H9 (cell line): ENCODE measurements at regions not wholly inside any gene's neighbourhood (a gene's known extent, or its start where the extent isn't known, plus 50 kb on each side); places are given as distances from the start of the nearest gene placed in this dataset.

Experiments
- DNase-seq: peaks from one replicate; pipeline ENCODE4 v3.0.0-alpha.2; 2017
- H2AFZ ChIP-seq: one replicate; pipeline ENCODE4 v1.6.1; 2013; ENCODE audit warnings: mild to moderate bottlenecking, low read length, control low read depth, moderate library complexity
- H2AK5ac ChIP-seq: 2 replicates; pipeline ENCODE4 v1.6.1; 2013; ENCODE audit warnings: low read length, control low read depth, mixed read lengths; ENCODE audit not compliant: insufficient read length
- H2BK120ac ChIP-seq: one replicate; pipeline ENCODE4 v1.6.1; 2013; ENCODE audit warnings: low read depth, mild to moderate bottlenecking, low read length, control low read depth, inconsistent platforms; ENCODE audit not compliant: poor library complexity, severe bottlenecking
- H2BK12ac ChIP-seq: 2 replicates; pipeline ENCODE4 v1.6.1; 2013; ENCODE audit warnings: low read length, control low read depth, mixed read lengths, low read depth; ENCODE audit not compliant: insufficient read length
- H2BK15ac ChIP-seq: 2 replicates; pipeline ENCODE4 v1.6.1; 2013; ENCODE audit warnings: low read depth, low read length, control low read depth
- H2BK20ac ChIP-seq: one replicate; pipeline ENCODE4 v1.6.1; 2013; ENCODE audit warnings: low read depth, mild to moderate bottlenecking, low read length, control low read depth, inconsistent platforms; ENCODE audit not compliant: poor library complexity, severe bottlenecking
- H2BK5ac ChIP-seq: 2 replicates; pipeline ENCODE4 v1.6.1; 2013; ENCODE audit warnings: low read length, control low read depth, mixed read lengths; ENCODE audit not compliant: insufficient read length
- H3K14ac ChIP-seq: 2 replicates; pipeline ENCODE4 v1.6.1; 2013; ENCODE audit warnings: low read length, control low read depth; ENCODE audit not compliant: insufficient read depth
- H3K18ac ChIP-seq: 2 replicates; pipeline ENCODE4 v1.6.1; 2013; ENCODE audit warnings: low read depth, mild to moderate bottlenecking, mixed read lengths, low read length, control low read depth; ENCODE audit not compliant: insufficient read length
- H3K23ac ChIP-seq: 2 replicates; pipeline ENCODE4 v1.6.1; 2013; ENCODE audit warnings: low read length, control low read depth, mixed read lengths, low read depth; ENCODE audit not compliant: insufficient read length
- H3K23me2 ChIP-seq: 2 replicates; pipeline ENCODE4 v1.6.1; 2013; ENCODE audit warnings: low read depth, mild to moderate bottlenecking, mixed read lengths, low read length, control low read depth; ENCODE audit not compliant: insufficient read length, poor library complexity, severe bottlenecking
- H3K27ac ChIP-seq: 2 replicates; pipeline ENCODE4 v1.5.1; 2013; ENCODE audit warnings: low read length, control low read depth, mixed read lengths, low read depth; ENCODE audit not compliant: insufficient read length
- H3K27me3 ChIP-seq: 2 replicates; pipeline ENCODE4 v1.6.1; 2013; ENCODE audit warnings: low read length, control low read depth, inconsistent platforms; ENCODE audit not compliant: insufficient read depth
- H3K4ac ChIP-seq: 2 replicates; pipeline ENCODE4 v1.6.1; 2013; ENCODE audit warnings: low read depth, mild to moderate bottlenecking, control low read depth, inconsistent platforms, low read length, moderate library complexity
- H3K4me1 ChIP-seq: 2 replicates; pipeline ENCODE4 v1.6.1; 2013; ENCODE audit warnings: low read length, control low read depth, inconsistent platforms; ENCODE audit not compliant: insufficient read depth
- H3K4me2 ChIP-seq: 2 replicates; pipeline ENCODE4 v1.6.1; 2013; ENCODE audit warnings: low read length, control low read depth, mixed read lengths; ENCODE audit not compliant: insufficient read length, insufficient read depth
- H3K56ac ChIP-seq: 2 replicates; pipeline ENCODE4 v1.6.1; 2013; ENCODE audit warnings: low read depth, mild to moderate bottlenecking, mixed read lengths, low read length, control low read depth; ENCODE audit not compliant: insufficient read length
- H3K79me1 ChIP-seq: 2 replicates; pipeline ENCODE4 v1.6.1; 2013; ENCODE audit warnings: low read depth, mild to moderate bottlenecking, moderate library complexity, low read length, control low read depth, inconsistent platforms; ENCODE audit not compliant: insufficient read depth, poor library complexity, severe bottlenecking
- H3K79me2 ChIP-seq: 2 replicates; pipeline ENCODE4 v1.6.1; 2013; ENCODE audit warnings: low read length, control low read depth, inconsistent platforms; ENCODE audit not compliant: insufficient read depth
- H3K9ac ChIP-seq: 2 replicates; pipeline ENCODE4 v1.6.1; 2013; ENCODE audit warnings: low read length, control low read depth, mixed read lengths; ENCODE audit not compliant: insufficient read length; ENCODE audit errors: extremely low read depth
- H3K9me3 ChIP-seq: one replicate; pipeline ENCODE4 v1.6.1; 2013; ENCODE audit warnings: low read depth, low read length, inconsistent platforms; ENCODE audit not compliant: control insufficient read depth
- H3T11ph ChIP-seq: one replicate; pipeline ENCODE4 v1.6.1; 2013; ENCODE audit warnings: mild to moderate bottlenecking, low read length, control low read depth, inconsistent platforms
- H4K20me1 ChIP-seq: one replicate; pipeline ENCODE4 v1.6.1; 2013; ENCODE audit not compliant: control insufficient read depth, insufficient read length, insufficient read depth
- H4K5ac ChIP-seq: 2 replicates; pipeline ENCODE4 v1.6.1; 2013; ENCODE audit warnings: low read depth, mild to moderate bottlenecking, mixed read lengths, low read length, control low read depth; ENCODE audit not compliant: insufficient read length
- H4K8ac ChIP-seq: replicated peaks from 2 replicates; pipeline ENCODE4 v1.6.1; 2013; ENCODE audit warnings: low read length, control low read depth, mixed read lengths, low read depth; ENCODE audit not compliant: insufficient read length
- H4K91ac ChIP-seq: 2 replicates; pipeline ENCODE4 v1.6.1; 2013; ENCODE audit warnings: low read depth, mild to moderate bottlenecking, moderate library complexity, mixed read lengths, low read length, control low read depth; ENCODE audit not compliant: insufficient read length
- H3K27ac Mint-ChIP-seq, 3 experiments: 2 replicates in 2 of 3; 3 replicates in 1 of 3; pipeline ENCODE4 v1.8.0; 2020 to 2021; ENCODE audit warnings: mixed read lengths in 3 of 3, mild to moderate bottlenecking in 1 of 3, moderate library complexity in 1 of 3
- H3K27me3 Mint-ChIP-seq: 2 replicates; pipeline ENCODE4 v1.8.0; 2021; ENCODE audit warnings: low read depth, mild to moderate bottlenecking, moderate library complexity, mixed read lengths
- H3K36me3 Mint-ChIP-seq, 3 experiments: 2 replicates in 2 of 3; 3 replicates in 1 of 3; pipeline ENCODE4 v1.8.0; 2020 to 2021; ENCODE audit warnings: low read depth in 3 of 3, mixed read lengths in 3 of 3; ENCODE audit not compliant: insufficient read depth in 1 of 3
- H3K4me1 Mint-ChIP-seq, 2 experiments: 2 replicates each; pipeline ENCODE4 v1.8.0; 2020; ENCODE audit warnings: mixed read lengths in 2 of 2
- H3K4me3 Mint-ChIP-seq, 2 experiments: 2 replicates in 1 of 2; 3 replicates in 1 of 2; pipeline ENCODE4 v1.8.0; 2020 to 2021; ENCODE audit warnings: mild to moderate bottlenecking in 2 of 2, mixed read lengths in 2 of 2, moderate library complexity in 1 of 2
- H3K9me3 Mint-ChIP-seq, 2 experiments: 2 replicates in 1 of 2; 3 replicates in 1 of 2; pipeline ENCODE4 v1.8.0; 2020; ENCODE audit warnings: mild to moderate bottlenecking in 2 of 2, mixed read lengths in 2 of 2, moderate library complexity in 1 of 2
- CTCF ChIP-seq: fragments of 200-600 bp; sonication (generic); conservative IDR thresholded peaks from 3 replicates; pipeline ENCODE4 v1.8.0; 2021; ENCODE audit warnings: antibody characterized with exemption, mild to moderate bottlenecking
- WGBS: extraction: QIAGEN DNeasy Blood & Tissue Kit; methylation state at CpG from one replicate; pipeline ENCODE4 v1.1.7; 2013; ENCODE audit warnings: missing lambda C conversion rate, low lambda C conversion rate, mixed read lengths; ENCODE audit not compliant: insufficient read length; ENCODE audit errors: extremely low coverage; 5-methylcytosine and 5-hydroxymethylcytosine counted together

GRCh38 chr11:24421766-24422165 lies 75.1 kb upstream of the LUZP2 start:
- no peaks in the 10 kb centered on the region for H3K79me2 ChIP-seq
- H3K14ac ChIP-seq = no peak overlapping the region
- no peaks in the 10 kb centered on the region for H3K9me3 ChIP-seq
- no peak overlapping the region for H2BK12ac ChIP-seq
- H2BK5ac ChIP-seq = no peak overlapping the region
- TF ChIP-seq CTCF = no peak
- no peaks in the 10 kb centered on the region for H3K23me2 ChIP-seq
- H3K18ac ChIP-seq = no peak overlapping the region
- H2BK20ac ChIP-seq = no peak overlapping the region
- H4K8ac ChIP-seq = no peak overlapping the region
- H3K27me3 ChIP-seq = no peaks in the 10 kb centered on the region
- H3K4ac ChIP-seq = no peak overlapping the region
- no peaks in the 10 kb centered on the region for H4K20me1 ChIP-seq
- no peak overlapping the region for H3K27ac ChIP-seq
- no peaks in the 10 kb centered on the region for H3K79me1 ChIP-seq
- no peaks in the 10 kb centered on the region for H3K27me3 Mint-ChIP-seq
- H3K9me3 Mint-ChIP-seq = no peaks in the 10 kb centered on the region
- H3K36me3 Mint-ChIP-seq = peaks cover 0 to under 1% (median 0%) of the 10 kb centered on the region in 3 experiments; a peak in 1 of 7 replicates
- H2AK5ac ChIP-seq = no peak overlapping the region
- H3K56ac ChIP-seq = no peak overlapping the region
- no peak overlapping the region for H4K5ac ChIP-seq
- no peak for DNase-seq
- H3K4me1 Mint-ChIP-seq = peaks cover 6 to 7% of the 10 kb centered on the region in 2 experiments; a peak in 3 of 4 replicates
- H3K4me1 ChIP-seq = no peaks in the 10 kb centered on the region
- no peak overlapping the region for H3K4me2 ChIP-seq
- H2BK120ac ChIP-seq = no peak overlapping the region
- H3K9ac ChIP-seq = no peak overlapping the region
- H2BK15ac ChIP-seq = no peak overlapping the region
- H3K4me3 Mint-ChIP-seq = no peak overlapping the region
- H2AFZ ChIP-seq = peak overlapping the region; percentile 6
- H4K91ac ChIP-seq = no peak overlapping the region
- WGBS = no CpG with 5 or more reads among the region's 3 CpGs
- H3K27ac Mint-ChIP-seq = peak overlapping the region in 2 of 3 experiments; percentile 14 to 59; a peak in 2 of 7 replicates
- no peak overlapping the region for H3K23ac ChIP-seq
- H3T11ph ChIP-seq = no peak overlapping the region
